ENCODE measurements at regions not wholly inside any gene's neighbourhood (a gene's known extent, or its start where the extent isn't known, plus 50 kb on each side); places are given as distances from the start of the nearest gene placed in this dataset.

DNA sequence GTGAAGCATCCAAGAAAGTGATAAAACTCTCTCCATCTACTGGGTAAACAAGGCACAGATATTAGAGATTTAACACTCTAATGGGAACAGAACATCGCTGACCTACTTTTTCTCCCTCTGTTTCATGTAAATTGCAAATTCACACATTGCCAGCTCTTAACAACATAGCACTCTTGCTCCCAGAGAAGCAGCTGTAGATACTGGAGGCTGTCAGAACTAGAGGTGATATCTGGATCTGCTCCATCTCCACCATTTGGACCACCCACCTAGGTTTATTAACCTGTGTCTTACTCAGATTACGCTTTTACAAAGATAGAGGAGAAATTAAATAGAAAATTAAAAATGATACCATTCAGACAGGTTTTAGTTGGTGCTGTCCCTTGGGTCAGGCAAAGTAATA is 289.1 kb upstream of the CRBN start:
- intact Hi-C loops (cut with micrococcal nuclease): no loop called here
- Mint-ChIP-seq H3K27me3 (no peaks in the 10 kb centered on the region), H3K4me3 (no peak overlapping the region), H3K27ac (no peak overlapping the region), H3K36me3 (ENCODE audit: low read depth) (no peaks in the 10 kb centered on the region), H3K9me3 (no peaks in the 10 kb centered on the region), H3K4me1 (no peaks in the 10 kb centered on the region)
- ChIA-PET POLR2A (no interaction called here), CTCF (no interaction called here)
- no peak for ATAC-seq (ENCODE audit: low read depth)
- TF ChIP-seq, protein P1, sequence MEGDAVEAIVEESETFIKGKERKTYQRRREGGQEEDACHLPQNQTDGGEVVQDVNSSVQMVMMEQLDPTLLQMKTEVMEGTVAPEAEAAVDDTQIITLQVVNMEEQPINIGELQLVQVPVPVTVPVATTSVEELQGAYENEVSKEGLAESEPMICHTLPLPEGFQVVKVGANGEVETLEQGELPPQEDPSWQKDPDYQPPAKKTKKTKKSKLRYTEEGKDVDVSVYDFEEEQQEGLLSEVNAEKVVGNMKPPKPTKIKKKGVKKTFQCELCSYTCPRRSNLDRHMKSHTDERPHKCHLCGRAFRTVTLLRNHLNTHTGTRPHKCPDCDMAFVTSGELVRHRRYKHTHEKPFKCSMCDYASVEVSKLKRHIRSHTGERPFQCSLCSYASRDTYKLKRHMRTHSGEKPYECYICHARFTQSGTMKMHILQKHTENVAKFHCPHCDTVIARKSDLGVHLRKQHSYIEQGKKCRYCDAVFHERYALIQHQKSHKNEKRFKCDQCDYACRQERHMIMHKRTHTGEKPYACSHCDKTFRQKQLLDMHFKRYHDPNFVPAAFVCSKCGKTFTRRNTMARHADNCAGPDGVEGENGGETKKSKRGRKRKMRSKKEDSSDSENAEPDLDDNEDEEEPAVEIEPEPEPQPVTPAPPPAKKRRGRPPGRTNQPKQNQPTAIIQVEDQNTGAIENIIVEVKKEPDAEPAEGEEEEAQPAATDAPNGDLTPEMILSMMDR (IDR thresholded peaks at IDR 0.05): no peak
- no peak for DNase-seq

DNA sequence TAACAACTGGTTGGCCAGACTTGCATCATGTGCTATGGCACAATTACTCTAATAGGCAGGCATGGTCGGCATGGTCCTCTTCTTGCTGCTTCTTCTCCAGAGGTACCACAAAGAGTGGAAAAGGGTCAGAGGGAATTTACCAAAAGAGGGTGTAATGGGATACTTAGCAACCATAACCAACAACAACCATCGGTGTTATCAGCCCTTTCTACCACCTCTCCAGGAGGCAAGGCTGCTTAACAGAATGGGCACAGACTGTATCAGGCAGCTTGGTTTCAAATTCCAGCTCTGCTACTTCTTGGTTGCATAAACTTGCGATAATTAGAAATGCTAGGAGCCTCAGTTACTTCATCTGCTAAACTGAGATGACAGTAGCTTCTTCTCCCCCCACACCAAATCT is 284.6 kb upstream of the CRBN start:
- Mint-ChIP-seq H3K27ac (no peak overlapping the region), H3K4me1 (no peaks in the 10 kb centered on the region), H3K36me3 (ENCODE audit: low read depth) (no peaks in the 10 kb centered on the region), H3K9me3 (no peaks in the 10 kb centered on the region), H3K4me3 (no peak overlapping the region), H3K27me3 (no peaks in the 10 kb centered on the region)
- TF ChIP-seq, protein P1 (IDR thresholded peaks at IDR 0.05): no peak
- ChIA-PET POLR2A (no interaction called here), CTCF (no interaction called here)
- no peak for DNase-seq
- no peak for ATAC-seq (ENCODE audit: low read depth)
- intact Hi-C loops (cut with micrococcal nuclease): no loop called here

DNA sequence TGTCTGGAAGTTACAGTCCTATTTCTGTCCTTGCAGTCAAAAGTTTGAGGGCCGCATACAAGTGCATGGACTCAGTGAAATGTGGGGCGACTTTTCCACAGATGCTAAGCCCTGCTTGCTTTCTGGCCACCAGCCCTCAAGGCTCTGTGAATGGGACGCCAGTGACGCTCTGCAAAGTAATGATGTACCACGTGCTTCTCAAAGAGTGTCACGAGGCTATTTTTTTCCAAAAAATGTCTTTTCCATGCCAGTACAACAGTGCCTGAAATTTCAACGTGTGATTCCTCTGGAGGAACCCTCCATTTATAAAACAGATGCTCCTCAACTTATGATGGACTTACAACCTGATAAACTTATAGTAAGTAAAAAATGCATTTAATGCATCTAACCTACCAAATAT is 281.8 kb upstream of the CRBN start:
- H3K27ac Mint-ChIP-seq: no peak overlapping the region
- DNase-seq: no peak
- intact Hi-C loops (cut with micrococcal nuclease): no loop called here
- CTCF ChIA-PET: no interaction called here
- H3K4me1 Mint-ChIP-seq: no peaks in the 10 kb centered on the region
- no peak overlapping the region for H3K4me3 Mint-ChIP-seq
- POLR2A ChIA-PET: no interaction called here
- TF ChIP-seq, protein P1 (IDR thresholded peaks at IDR 0.05): no peak
- no peaks in the 10 kb centered on the region for H3K27me3 Mint-ChIP-seq
- ATAC-seq (ENCODE audit: low read depth): no peak
- no peaks in the 10 kb centered on the region for H3K36me3 Mint-ChIP-seq (ENCODE audit: low read depth)
- no peaks in the 10 kb centered on the region for H3K9me3 Mint-ChIP-seq

DNA sequence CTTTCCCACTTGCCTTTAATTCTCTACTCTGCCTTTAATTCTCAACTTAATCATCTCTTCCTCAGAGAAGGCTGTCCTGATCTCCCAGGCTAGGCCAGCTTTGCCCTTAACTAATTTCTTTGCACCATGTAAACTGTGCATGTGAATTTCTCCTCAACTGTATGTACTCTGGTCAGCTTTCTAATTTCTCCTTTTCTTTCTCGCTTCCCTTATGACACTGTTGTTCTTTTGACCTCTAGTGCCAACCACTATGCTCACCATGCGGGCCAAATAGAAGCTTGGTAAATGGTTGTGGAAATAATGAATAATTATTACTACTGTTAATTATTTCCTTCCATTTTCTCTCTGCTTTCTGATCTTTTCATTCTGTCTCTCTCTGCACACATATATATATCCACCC is 269.0 kb upstream of the CRBN start:
- Mint-ChIP-seq H3K4me3 (no peak overlapping the region), H3K27me3 (peaks cover 2% of the 10 kb centered on the region), H3K4me1 (no peaks in the 10 kb centered on the region), H3K27ac (no peak overlapping the region), H3K9me3 (no peaks in the 10 kb centered on the region), H3K36me3 (ENCODE audit: low read depth) (no peaks in the 10 kb centered on the region)
- TF ChIP-seq, protein P1 (IDR thresholded peaks at IDR 0.05): no peak
- ChIA-PET POLR2A (no interaction called here), CTCF (no interaction called here)
- ATAC-seq (ENCODE audit: low read depth): no peak
- no peak for DNase-seq
- intact Hi-C loops (cut with micrococcal nuclease): no loop called here

DNA sequence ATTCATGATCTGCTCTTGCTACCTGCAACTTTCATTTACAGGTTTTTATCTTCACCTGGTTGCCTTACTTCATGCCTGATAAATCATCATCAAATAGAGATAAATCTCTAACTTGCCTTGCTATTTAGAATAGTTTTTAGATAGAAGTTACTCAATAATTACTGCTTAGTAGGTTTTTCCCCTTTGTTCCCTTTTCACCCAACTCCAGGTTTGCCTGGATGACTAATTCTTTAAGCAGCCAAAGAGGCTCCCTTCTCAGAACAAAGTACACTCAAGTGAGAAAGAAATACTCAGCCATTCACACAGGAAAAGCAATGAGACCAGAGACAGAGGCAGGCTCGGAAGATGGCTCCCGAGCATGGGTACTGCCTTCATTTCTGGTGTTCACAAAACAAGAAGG is 268.1 kb upstream of the CRBN start:
- Mint-ChIP-seq H3K36me3 (ENCODE audit: low read depth) (no peaks in the 10 kb centered on the region), H3K27me3 (peaks cover 2% of the 10 kb centered on the region), H3K4me1 (no peaks in the 10 kb centered on the region), H3K4me3 (no peak overlapping the region), H3K27ac (no peak overlapping the region), H3K9me3 (peaks cover 4% of the 10 kb centered on the region)
- DNase-seq (no peak), ATAC-seq (ENCODE audit: low read depth) (no peak)
- CTCF ChIA-PET: no interaction called here
- POLR2A ChIA-PET: no interaction called here
- intact Hi-C loops (cut with micrococcal nuclease): no loop called here
- TF ChIP-seq, protein P1 (IDR thresholded peaks at IDR 0.05): no peak
